ENCODE measurements at regions not wholly inside any gene's neighbourhood (a gene's known extent, or its start where the extent isn't known, plus 50 kb on each side); places are given as distances from the start of the nearest gene placed in this dataset.
A peak's percentile ranks its signal among the peaks of the same experiment; 100 is the strongest.
"Not testable (repeated sequence)": the region's sequence is repeated elsewhere in the genome, so short reads cannot be mapped to it uniquely, and the experiment has no call there.

- Histone ChIP-seq H3K4me1 (replicated peaks) (no peaks in the 10 kb centered on the region), H3K36me3 (no peaks in the 10 kb centered on the region), H3K27ac (peak overlapping the region; percentile 15 to 46), H3K4me3 (no peak overlapping the region), H3K9me3 (no peaks in the 10 kb centered on the region), H3K27me3 (replicated peaks; ENCODE audit: insufficient read depth) (no peaks in the 10 kb centered on the region)
- WGBS = 47% methylated on average over 9 of the region's 9 CpGs
- DNase-seq (ENCODE audit: low spot score) = no peak
- TF ChIP-seq POLR2A (IDR thresholded peaks at IDR 0.05) (no peak), CTCF (IDR thresholded peaks at IDR 0.05) (no peak)
- intact Hi-C loops (cut with DNase I) = loop anchor here (10.0 kb wide), 1 partner anchor 119 kb away; no protein-coding TSS in a partner anchor
Observed at GRCh38 chr13:26485786-26486185, 71.7 kb upstream of the WASF3 start.

- Histone ChIP-seq H3K4me1 (replicated peaks) (no peaks in the 10 kb centered on the region), H3K27me3 (replicated peaks; ENCODE audit: insufficient read depth) (no peaks in the 10 kb centered on the region), H3K36me3 (no peaks in the 10 kb centered on the region), H3K27ac (peak overlapping the region in 1 of 2 donors; percentile 46), H3K9me3 (no peaks in the 10 kb centered on the region), H3K4me3 (no peak overlapping the region)
- no peak for DNase-seq (ENCODE audit: low spot score)
- intact Hi-C loops (cut with DNase I) = loop anchor here (10.0 kb wide), 1 partner anchor 118 kb away; no protein-coding TSS in a partner anchor
- WGBS = 30% methylated on average over 6 of the region's 6 CpGs
- TF ChIP-seq POLR2A (IDR thresholded peaks at IDR 0.05) (no peak), POLR2AphosphoS5 (IDR thresholded peaks at IDR 0.05) (no peak), CTCF (IDR thresholded peaks at IDR 0.05) (no peak)
Observed at GRCh38 chr13:26486550-26486949, 70.9 kb upstream of the WASF3 start.

- Histone ChIP-seq H3K27me3 (replicated peaks; ENCODE audit: insufficient read depth) (no peaks in the 10 kb centered on the region), H3K27ac (no peak overlapping the region), H3K4me1 (replicated peaks) (no peaks in the 10 kb centered on the region), H3K36me3 (no peaks in the 10 kb centered on the region), H3K9me3 (no peaks in the 10 kb centered on the region), H3K4me3 (no peak overlapping the region)
- no peak for DNase-seq (ENCODE audit: low spot score)
- WGBS = 86% methylated on average over 11 of the region's 11 CpGs
- no peak for TF ChIP-seq POLR2AphosphoS5 (IDR thresholded peaks at IDR 0.05)
- TF ChIP-seq CTCF (IDR thresholded peaks at IDR 0.05) = no peak
- no peak for TF ChIP-seq POLR2A (IDR thresholded peaks at IDR 0.05)
- intact Hi-C loops (cut with DNase I) = loop anchor here (10.0 kb wide), 1 partner anchor 117 kb away; no protein-coding TSS in a partner anchor
Observed at GRCh38 chr13:26487781-26488180, 69.7 kb upstream of the WASF3 start.

GRCh38 chr13:26488236-26489003 is 69.1 kb upstream of the WASF3 start:
- WGBS = 87% methylated on average over 18 of the region's 18 CpGs
- H3K27me3 ChIP-seq (replicated peaks; ENCODE audit: insufficient read depth) = no peaks in the 10 kb centered on the region
- no peaks in the 10 kb centered on the region for H3K36me3 ChIP-seq
- intact Hi-C loops (cut with DNase I) = loop anchor here (10.0 kb wide), 1 partner anchor 116 kb away; no protein-coding TSS in a partner anchor
- H3K4me1 ChIP-seq (replicated peaks) = no peaks in the 10 kb centered on the region
- H3K4me3 ChIP-seq = no peak overlapping the region
- no peak for DNase-seq (ENCODE audit: low spot score)
- no peak for TF ChIP-seq POLR2A (IDR thresholded peaks at IDR 0.05)
- TF ChIP-seq POLR2AphosphoS5 (IDR thresholded peaks at IDR 0.05) = no peak
- no peak for TF ChIP-seq CTCF (IDR thresholded peaks at IDR 0.05)
- no peaks in the 10 kb centered on the region for H3K9me3 ChIP-seq
- no peak overlapping the region for H3K27ac ChIP-seq

- H3K9me3 ChIP-seq; intact Hi-C loops (cut with DNase I); H3K4me3 ChIP-seq; H3K27ac ChIP-seq; H3K27me3 ChIP-seq (replicated peaks; ENCODE audit: insufficient read depth); H3K4me1 ChIP-seq (replicated peaks); DNase-seq (ENCODE audit: low spot score); H3K36me3 ChIP-seq: not testable (repeated sequence)
- 98% methylated on average over 5 of the region's 5 CpGs for WGBS
Observed at GRCh38 chr13:26492301-26492700, 65.2 kb upstream of the WASF3 start.
